Type B pancreatic cell (in vitro differentiated cells): ENCODE measurements at regions not wholly inside any gene's neighbourhood (a gene's known extent, or its start where the extent isn't known, plus 50 kb on each side); places are given as distances from the start of the nearest gene placed in this dataset.
"Not testable (repeated sequence)": the region's sequence is repeated elsewhere in the genome, so short reads cannot be mapped to it uniquely, and the experiment has no call there.

Experiments used
- DNase-seq: peaks from one replicate; pipeline ENCODE4 v3.0.0; 2021; ENCODE audit warnings: mixed read lengths; ENCODE audit not compliant: unreplicated experiment; ENCODE audit errors: extremely low spot score
- H3K27ac Mint-ChIP-seq: 2 replicates; pipeline ENCODE4 v1.8.0; 2021; ENCODE audit warnings: mild to moderate bottlenecking, mixed read lengths
- H3K27me3 Mint-ChIP-seq: 2 replicates; pipeline ENCODE4 v1.8.0; 2021; ENCODE audit warnings: mixed read lengths
- H3K36me3 Mint-ChIP-seq: 2 replicates; pipeline ENCODE4 v1.8.0; 2021; ENCODE audit warnings: mixed read lengths
- H3K4me1 Mint-ChIP-seq: one replicate; pipeline ENCODE4 v1.8.0; 2021; ENCODE audit warnings: mixed read lengths; ENCODE audit not compliant: unreplicated experiment
- H3K4me3 Mint-ChIP-seq: 2 replicates; pipeline ENCODE4 v1.8.0; 2021; ENCODE audit warnings: mild to moderate bottlenecking, mixed read lengths
- H3K9me3 Mint-ChIP-seq: 2 replicates; pipeline ENCODE4 v1.8.0; 2021; ENCODE audit warnings: mixed read lengths
- TF ChIP-seq, protein P1 (sequence below): fragments of 200-600 bp; sonication (generic); conservative IDR thresholded peaks from 2 replicates; pipeline ENCODE4 v1.5.0; 2021; ENCODE audit warnings: antibody characterized with exemption, mild to moderate bottlenecking

GRCh38 chr5:25255128-25255527 is 610.4 kb upstream of the CDH10 start:
- no peak overlapping the region for H3K27ac Mint-ChIP-seq
- no peaks in the 10 kb centered on the region for H3K4me1 Mint-ChIP-seq
- DNase-seq = no peak
- TF ChIP-seq, protein P1, sequence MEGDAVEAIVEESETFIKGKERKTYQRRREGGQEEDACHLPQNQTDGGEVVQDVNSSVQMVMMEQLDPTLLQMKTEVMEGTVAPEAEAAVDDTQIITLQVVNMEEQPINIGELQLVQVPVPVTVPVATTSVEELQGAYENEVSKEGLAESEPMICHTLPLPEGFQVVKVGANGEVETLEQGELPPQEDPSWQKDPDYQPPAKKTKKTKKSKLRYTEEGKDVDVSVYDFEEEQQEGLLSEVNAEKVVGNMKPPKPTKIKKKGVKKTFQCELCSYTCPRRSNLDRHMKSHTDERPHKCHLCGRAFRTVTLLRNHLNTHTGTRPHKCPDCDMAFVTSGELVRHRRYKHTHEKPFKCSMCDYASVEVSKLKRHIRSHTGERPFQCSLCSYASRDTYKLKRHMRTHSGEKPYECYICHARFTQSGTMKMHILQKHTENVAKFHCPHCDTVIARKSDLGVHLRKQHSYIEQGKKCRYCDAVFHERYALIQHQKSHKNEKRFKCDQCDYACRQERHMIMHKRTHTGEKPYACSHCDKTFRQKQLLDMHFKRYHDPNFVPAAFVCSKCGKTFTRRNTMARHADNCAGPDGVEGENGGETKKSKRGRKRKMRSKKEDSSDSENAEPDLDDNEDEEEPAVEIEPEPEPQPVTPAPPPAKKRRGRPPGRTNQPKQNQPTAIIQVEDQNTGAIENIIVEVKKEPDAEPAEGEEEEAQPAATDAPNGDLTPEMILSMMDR = no peak
- peaks cover 7% of the 10 kb centered on the region for H3K27me3 Mint-ChIP-seq
- H3K4me3 Mint-ChIP-seq = no peak overlapping the region
- no peaks in the 10 kb centered on the region for H3K9me3 Mint-ChIP-seq
- H3K36me3 Mint-ChIP-seq = no peaks in the 10 kb centered on the region

DNA sequence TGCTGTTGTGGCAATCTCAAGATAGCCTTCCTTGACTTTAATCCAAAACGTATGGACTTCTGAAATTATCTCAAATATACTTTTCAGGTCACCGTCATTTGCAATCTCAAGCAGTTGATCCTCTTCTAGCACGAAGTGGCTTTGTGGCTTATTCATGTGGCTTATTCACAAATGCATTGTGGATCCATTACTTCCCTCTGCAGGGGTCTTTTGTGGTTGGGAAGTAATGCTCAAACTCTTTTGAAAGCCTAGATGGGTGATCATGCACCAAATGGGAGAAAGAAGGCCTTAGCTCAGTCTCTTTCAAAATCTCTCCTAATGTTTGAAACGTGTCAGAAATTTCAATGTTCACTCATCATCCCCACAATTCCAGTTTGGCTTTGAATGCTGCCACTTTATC is 597.2 kb upstream of the CDH10 start:
- Mint-ChIP-seq H3K4me1 (no peaks in the 10 kb centered on the region), H3K36me3 (no peaks in the 10 kb centered on the region), H3K27ac (no peak overlapping the region), H3K27me3 (no peaks in the 10 kb centered on the region), H3K9me3 (no peaks in the 10 kb centered on the region), H3K4me3 (no peak overlapping the region)
- no peak for DNase-seq
- TF ChIP-seq, protein P1 = no peak

DNA sequence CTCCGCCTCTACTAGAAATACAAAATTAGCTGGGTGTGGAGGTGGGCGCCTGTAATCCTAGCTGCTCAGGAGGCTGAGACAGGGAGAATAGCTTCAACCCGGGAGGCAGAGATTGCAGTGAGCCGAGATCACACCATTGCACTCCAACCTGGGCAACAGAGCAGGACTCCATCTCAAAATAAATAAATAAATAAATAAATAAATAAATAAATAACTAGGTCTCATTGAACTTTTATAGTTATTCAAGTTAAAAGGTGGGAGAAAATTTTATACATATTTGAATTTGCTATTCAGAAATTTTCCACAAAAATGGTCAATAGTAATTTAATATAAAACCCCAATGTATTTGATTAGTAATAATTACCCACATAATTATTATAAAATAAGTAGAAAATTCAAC is 593.9 kb upstream of the CDH10 start:
- not testable (repeated sequence) for H3K4me1 Mint-ChIP-seq, DNase-seq, H3K4me3 Mint-ChIP-seq, H3K27ac Mint-ChIP-seq, H3K27me3 Mint-ChIP-seq, H3K36me3 Mint-ChIP-seq, H3K9me3 Mint-ChIP-seq

- Mint-ChIP-seq H3K4me3 (no peak overlapping the region), H3K27ac (no peak overlapping the region), H3K36me3 (no peaks in the 10 kb centered on the region), H3K9me3 (no peaks in the 10 kb centered on the region), H3K27me3 (peaks cover 9% of the 10 kb centered on the region), H3K4me1 (no peaks in the 10 kb centered on the region)
- TF ChIP-seq, protein P1 = no peak
- no peak for DNase-seq
These were observed 579.7 kb upstream of the CDH10 start for GRCh38 chr5:25224316-25224982.

- not testable (repeated sequence) for H3K36me3 Mint-ChIP-seq, H3K27ac Mint-ChIP-seq, H3K27me3 Mint-ChIP-seq, DNase-seq, H3K9me3 Mint-ChIP-seq, H3K4me1 Mint-ChIP-seq, H3K4me3 Mint-ChIP-seq
These were observed 555.1 kb upstream of the CDH10 start for GRCh38 chr5:25199902-25200301.

DNA sequence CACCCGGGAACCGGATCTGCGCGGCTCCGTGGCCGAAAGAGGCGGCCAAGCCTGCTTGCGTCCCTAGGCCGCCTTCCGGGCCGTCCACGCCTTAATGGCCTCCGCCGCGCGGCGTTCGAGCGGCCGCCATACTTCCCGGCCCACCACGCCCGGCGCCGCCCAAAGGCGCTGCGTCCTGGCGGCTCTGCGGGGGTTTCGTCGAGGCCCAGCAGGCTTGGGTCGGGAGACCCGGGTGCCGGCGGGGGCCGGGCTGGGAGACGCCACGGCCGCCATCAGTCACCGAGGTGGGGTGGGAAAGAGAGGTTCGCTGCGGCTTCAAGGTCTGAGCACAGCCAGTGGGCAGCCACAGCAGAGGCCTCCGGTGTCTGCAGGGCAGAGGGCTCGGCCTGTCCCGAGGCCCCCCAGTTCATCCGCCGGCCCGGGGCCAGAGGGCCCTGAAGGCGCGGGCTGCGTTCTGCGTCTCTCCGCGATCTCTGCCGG is 545.8 kb upstream of the CDH10 start:
- H3K36me3 Mint-ChIP-seq = no peaks in the 10 kb centered on the region
- H3K27ac Mint-ChIP-seq = no peak overlapping the region
- H3K4me1 Mint-ChIP-seq = no peaks in the 10 kb centered on the region
- DNase-seq = no peak
- no peaks in the 10 kb centered on the region for H3K9me3 Mint-ChIP-seq
- no peaks in the 10 kb centered on the region for H3K27me3 Mint-ChIP-seq
- TF ChIP-seq, protein P1 = no peak
- H3K4me3 Mint-ChIP-seq = no peak overlapping the region

DNA sequence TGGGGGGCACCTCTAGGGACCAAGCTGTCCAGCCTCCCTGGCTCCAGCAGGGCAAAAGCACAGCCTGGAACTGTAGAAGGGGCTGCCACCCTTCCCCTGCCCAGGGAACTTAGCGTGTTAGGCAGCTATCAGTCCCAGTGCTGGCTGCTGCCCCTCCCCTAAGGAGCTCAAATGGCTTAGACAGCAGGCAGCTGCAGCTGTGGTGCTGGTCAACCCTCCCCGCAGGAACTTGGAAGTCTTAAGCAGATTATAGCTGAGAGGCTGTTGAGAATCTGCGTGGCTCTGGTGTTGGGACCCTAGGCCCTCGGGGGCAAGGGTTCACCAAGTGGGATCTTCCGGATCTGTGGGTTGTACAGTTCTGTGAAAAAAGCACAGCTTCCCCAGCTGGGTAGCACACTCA is 536.5 kb upstream of the CDH10 start:
- no peak overlapping the region for H3K27ac Mint-ChIP-seq
- DNase-seq = no peak

DNA sequence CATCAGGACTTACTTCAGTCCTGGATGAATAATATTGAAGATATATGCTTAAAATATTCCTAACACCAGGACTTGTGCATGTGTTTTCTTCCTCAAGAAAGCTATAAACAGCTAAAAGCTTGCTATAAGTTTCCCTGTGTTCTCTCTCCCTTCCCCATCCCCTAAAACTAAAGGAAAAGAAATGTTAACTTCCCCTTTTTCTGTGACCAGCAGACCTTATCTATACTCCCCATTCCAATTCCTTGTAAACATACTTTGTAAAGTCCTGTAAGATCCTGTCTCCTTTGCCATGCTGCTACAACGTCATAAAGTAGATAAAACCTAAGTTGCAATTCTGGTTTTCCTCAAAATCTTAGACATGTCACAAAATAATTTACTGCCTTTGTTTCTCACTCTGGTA is 517.8 kb upstream of the CDH10 start:
- not testable (repeated sequence) for H3K9me3 Mint-ChIP-seq, H3K36me3 Mint-ChIP-seq, H3K27me3 Mint-ChIP-seq, H3K4me1 Mint-ChIP-seq, DNase-seq
- Mint-ChIP-seq H3K4me3 (peak overlapping the region; percentile 26), H3K27ac (peak overlapping the region; percentile 22)

More for the DNA sequence above, 536.5 kb upstream of the CDH10 start:
- Mint-ChIP-seq H3K4me3 (no peak overlapping the region), H3K27me3 (no peaks in the 10 kb centered on the region), H3K4me1 (no peaks in the 10 kb centered on the region), H3K36me3 (no peaks in the 10 kb centered on the region), H3K9me3 (no peaks in the 10 kb centered on the region)
- TF ChIP-seq, protein P1 = no peak
